ENCODE measurements at regions not wholly inside any gene's neighbourhood (a gene's known extent, or its start where the extent isn't known, plus 50 kb on each side); places are given as distances from the start of the nearest gene placed in this dataset.
"Not testable (repeated sequence)": the region's sequence is repeated elsewhere in the genome, so short reads cannot be mapped to it uniquely, and the experiment has no call there.

GRCh38 chr18:8991155-8991554 is 111.3 kb upstream of the NDUFV2 start:
- DNase-seq (ENCODE audit: low read depth) = peak; percentile 74

GRCh38 chr18:8992500-8992899 is 110.0 kb upstream of the NDUFV2 start:
- not testable (repeated sequence) for DNase-seq (ENCODE audit: low read depth)

GRCh38 chr18:8994603-8995002 is 107.9 kb upstream of the NDUFV2 start:
- DNase-seq (ENCODE audit: low read depth) = no peak

GRCh38 chr18:8995096-8995495 is 107.4 kb upstream of the NDUFV2 start:
- no peak for DNase-seq (ENCODE audit: low read depth)

- peak; percentile 45 for DNase-seq (ENCODE audit: low read depth)
These were observed 105.6 kb upstream of the NDUFV2 start for GRCh38 chr18:8996771-8997432.

- no peak for DNase-seq (ENCODE audit: low read depth)
These were observed 104.9 kb upstream of the NDUFV2 start for GRCh38 chr18:8997634-8998033.

GRCh38 chr18:8998481-8999217 is 103.8 kb upstream of the NDUFV2 start:
- no peak for DNase-seq (ENCODE audit: low read depth)

GRCh38 chr18:8999872-9000271 is 102.6 kb upstream of the NDUFV2 start:
- DNase-seq (ENCODE audit: low read depth) = no peak

- DNase-seq (ENCODE audit: low read depth) = peak; percentile 26
These were observed 101.8 kb upstream of the NDUFV2 start for GRCh38 chr18:9000733-9001132.

- no peak for DNase-seq (ENCODE audit: low read depth)
These were observed 101.3 kb upstream of the NDUFV2 start for GRCh38 chr18:9001209-9001608.

- no peak for DNase-seq (ENCODE audit: low read depth)
These were observed 98.9 kb upstream of the NDUFV2 start for GRCh38 chr18:9003406-9004100.

- not testable (repeated sequence) for DNase-seq (ENCODE audit: low read depth)
These were observed 98.2 kb upstream of the NDUFV2 start for GRCh38 chr18:9004308-9004707.

GRCh38 chr18:9007700-9008099 is 94.8 kb upstream of the NDUFV2 start:
- DNase-seq (ENCODE audit: low read depth) = not testable (repeated sequence)

- DNase-seq (ENCODE audit: low read depth) = no peak
These were observed 94.2 kb upstream of the NDUFV2 start for GRCh38 chr18:9008200-9008708.

- no peak for DNase-seq (ENCODE audit: low read depth)
These were observed 93.5 kb upstream of the NDUFV2 start for GRCh38 chr18:9008709-9009635.

- no peak for DNase-seq (ENCODE audit: low read depth)
These were observed 92.6 kb upstream of the NDUFV2 start for GRCh38 chr18:9009703-9010488.

GRCh38 chr18:9011431-9011830 is 91.1 kb upstream of the NDUFV2 start:
- no peak for DNase-seq (ENCODE audit: low read depth)

- DNase-seq (ENCODE audit: low read depth) = no peak
These were observed 88.5 kb upstream of the NDUFV2 start for GRCh38 chr18:9013926-9014373.

GRCh38 chr18:9015689-9016088 is 86.8 kb upstream of the NDUFV2 start:
- DNase-seq (ENCODE audit: low read depth) = no peak

GRCh38 chr18:9016633-9017166 is 85.8 kb upstream of the NDUFV2 start:
- peak; percentile 80 for DNase-seq (ENCODE audit: low read depth)

All from fibroblast of gingiva (primary cell).